GM21367 (cell line): ENCODE measurements at regions not wholly inside any gene's neighbourhood (a gene's known extent, or its start where the extent isn't known, plus 50 kb on each side); places are given as distances from the start of the nearest gene placed in this dataset.

Source experiments
- ATAC-seq: cut with Tn5 transposase; IDR thresholded peaks from one replicate; pipeline ENCODE4 v1.9.1; 2021; ENCODE audit not compliant: unreplicated experiment

DNA sequence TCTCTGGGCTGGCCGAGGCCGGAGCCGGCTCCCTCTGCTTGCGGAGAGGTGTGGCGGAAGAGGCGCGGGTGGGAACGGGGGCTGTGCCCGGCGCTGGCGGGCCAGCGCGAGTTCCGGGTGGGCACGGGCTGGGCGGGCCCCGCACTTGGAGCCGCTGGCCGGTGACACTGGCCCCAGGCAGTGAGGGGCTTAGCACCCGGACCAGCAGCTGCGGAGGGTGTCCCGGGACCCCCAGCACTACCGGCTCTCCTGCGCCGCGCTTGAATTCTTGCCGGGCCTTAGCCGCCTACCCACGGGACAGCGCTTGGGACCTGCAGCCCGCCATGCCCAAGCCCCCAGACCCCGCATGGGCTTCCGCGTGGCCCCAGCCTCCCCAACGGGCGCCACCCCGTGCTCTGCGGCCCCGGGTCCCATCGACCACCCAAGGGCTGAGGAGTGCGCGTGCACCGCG, 736.3 kb upstream of the ARRDC4 start:
- no peak for ATAC-seq

DNA sequence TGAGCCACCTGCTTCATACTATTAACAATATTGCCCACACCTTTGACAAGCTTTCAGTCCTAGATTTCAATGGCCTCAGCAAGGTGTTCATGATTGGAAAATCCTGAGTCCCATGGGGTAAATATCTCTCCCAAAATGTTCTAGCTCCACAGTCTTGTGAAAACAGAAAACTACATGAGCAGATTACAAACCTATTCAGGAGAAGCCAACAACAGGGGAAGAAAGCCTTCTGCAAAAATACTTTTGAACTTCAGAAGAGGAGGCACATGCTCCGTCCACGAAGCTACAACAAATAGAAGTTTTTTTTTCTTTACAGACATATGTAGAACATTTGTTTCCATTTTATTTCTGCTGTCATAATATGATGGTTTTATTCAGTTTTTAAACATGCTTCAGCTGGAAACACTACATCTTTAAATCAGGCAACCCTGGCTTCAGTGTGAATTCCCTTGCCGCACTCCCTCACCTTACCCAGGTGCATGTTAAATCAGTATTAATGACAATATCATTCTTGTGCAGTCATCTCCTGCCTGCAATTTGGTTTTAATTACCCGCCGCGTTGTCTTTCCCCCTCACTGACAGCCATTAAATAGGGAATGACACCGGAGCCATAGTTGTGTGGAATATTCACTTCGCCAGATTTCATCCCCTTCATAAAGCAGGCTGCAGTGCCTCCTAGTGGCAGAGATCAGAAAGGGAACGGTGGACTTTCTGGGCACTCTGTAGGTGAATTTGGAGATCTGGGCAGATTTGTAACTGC, 725.5 kb upstream of the ARRDC4 start:
- ATAC-seq = no peak

GRCh38 chr15:97235611-97235985, 724.9 kb upstream of the ARRDC4 start:
- ATAC-seq = no peak

DNA sequence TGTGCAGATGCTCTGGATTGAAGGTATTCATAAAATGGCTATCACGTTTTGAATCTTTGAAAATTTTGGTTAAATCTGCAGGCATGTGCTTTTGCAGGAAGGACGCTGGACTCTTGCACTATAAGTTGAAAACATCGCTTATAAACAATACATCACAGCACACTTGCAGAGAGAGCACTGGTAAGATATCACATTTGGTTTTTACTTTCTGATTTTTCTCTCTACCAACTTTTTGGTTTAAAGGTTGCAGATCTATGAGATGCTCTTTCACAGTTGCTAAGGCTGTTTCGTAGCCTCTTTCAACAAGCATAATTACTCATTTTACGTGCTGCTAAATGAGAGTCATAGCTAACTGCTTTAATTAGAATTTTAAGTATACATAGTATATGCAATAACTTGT, 724.4 kb upstream of the ARRDC4 start:
- ATAC-seq = no peak

GRCh38 chr15:97237160-97237559, 723.3 kb upstream of the ARRDC4 start:
- no peak for ATAC-seq

- no peak for ATAC-seq
Measured at GRCh38 chr15:97248376-97248775, 712.1 kb upstream of the ARRDC4 start.

GRCh38 chr15:97259943-97260342, 700.6 kb upstream of the ARRDC4 start:
- no peak for ATAC-seq

- ATAC-seq = no peak
Measured at GRCh38 chr15:97301166-97301565, 659.3 kb upstream of the ARRDC4 start.

DNA sequence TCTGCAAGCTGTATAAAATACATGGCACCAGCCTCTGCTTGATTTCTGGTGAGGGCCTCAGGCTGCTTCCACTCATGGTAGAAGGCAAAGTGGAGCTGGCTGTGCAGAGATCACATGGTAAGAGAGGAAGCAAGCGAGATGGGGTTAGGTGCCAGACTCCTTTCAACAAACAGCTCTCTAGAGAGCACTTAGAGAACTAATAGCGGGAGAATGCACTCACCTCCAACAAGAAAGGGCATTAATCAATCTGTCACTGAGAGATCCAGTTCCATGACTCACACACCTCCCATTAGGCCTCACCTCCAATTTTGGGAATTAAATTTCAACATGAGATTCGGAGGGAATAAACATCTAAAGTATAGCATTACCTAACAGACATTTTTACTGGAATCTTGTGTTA, 644.1 kb upstream of the ARRDC4 start:
- no peak for ATAC-seq

DNA sequence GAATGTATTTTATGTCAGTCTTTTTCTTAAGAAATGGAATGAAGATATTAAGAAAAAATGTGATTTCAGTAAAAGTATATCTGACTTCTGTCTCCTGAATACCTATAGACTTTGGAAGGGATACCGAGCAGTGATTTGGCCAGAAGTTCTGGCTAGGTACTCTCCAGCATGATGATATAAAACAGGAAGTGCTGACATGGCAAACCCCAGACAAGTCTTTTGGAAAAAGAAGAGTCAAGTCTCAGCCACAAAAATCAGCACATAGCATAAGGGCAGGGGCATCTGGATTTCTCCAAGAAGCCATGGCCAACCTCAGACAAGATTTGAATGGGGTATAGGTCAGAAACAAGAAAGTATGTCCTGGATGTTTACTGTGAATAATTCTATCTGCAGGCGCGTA, 643.3 kb upstream of the ARRDC4 start:
- ATAC-seq = no peak

- no peak for ATAC-seq
Measured at GRCh38 chr15:97319291-97319690, 641.2 kb upstream of the ARRDC4 start.

DNA sequence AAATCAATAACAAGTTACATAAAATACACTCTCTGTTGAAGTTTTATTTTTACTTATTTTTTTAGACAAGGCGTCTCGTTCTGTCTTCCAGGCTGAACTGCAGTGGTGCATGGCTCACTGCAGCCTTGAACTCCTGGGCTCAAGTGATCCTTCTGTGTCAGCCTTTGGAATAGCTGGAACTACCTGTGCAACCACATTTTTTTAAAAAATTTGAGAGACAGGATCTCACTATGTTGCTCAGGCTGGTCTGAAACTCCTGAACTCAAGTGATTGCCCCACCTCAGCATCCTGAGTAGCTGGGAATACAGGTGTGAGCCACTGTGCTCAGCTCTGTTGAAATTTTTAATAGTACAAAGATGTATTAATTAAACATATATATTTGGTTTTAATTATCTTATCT, 614.3 kb upstream of the ARRDC4 start:
- no peak for ATAC-seq

- no peak for ATAC-seq
Measured at GRCh38 chr15:97350813-97351212, 609.7 kb upstream of the ARRDC4 start.

DNA sequence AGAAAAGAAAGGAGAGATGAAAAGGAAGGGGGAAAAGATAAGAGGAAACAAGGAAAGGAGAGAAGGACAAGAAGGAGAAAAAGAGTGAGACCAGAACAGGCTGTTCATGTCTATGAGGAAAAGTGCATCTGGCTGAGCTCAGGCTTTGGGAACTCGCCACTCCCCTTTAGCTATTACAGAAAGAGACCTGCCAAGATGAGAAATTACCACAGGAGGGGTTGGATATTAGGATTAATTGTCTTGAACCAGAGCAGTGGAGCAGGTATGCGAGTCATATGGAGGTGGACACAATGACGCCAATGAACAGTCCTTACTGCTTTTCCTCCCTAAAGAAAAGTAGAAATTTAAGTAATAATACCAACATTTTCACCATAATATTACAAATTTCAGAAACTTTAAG, 577.0 kb upstream of the ARRDC4 start:
- no peak for ATAC-seq

- no peak for ATAC-seq
Measured at GRCh38 chr15:97386940-97387339, 573.6 kb upstream of the ARRDC4 start.

- ATAC-seq = no peak
Measured at GRCh38 chr15:97401195-97401594, 559.3 kb upstream of the ARRDC4 start.

DNA sequence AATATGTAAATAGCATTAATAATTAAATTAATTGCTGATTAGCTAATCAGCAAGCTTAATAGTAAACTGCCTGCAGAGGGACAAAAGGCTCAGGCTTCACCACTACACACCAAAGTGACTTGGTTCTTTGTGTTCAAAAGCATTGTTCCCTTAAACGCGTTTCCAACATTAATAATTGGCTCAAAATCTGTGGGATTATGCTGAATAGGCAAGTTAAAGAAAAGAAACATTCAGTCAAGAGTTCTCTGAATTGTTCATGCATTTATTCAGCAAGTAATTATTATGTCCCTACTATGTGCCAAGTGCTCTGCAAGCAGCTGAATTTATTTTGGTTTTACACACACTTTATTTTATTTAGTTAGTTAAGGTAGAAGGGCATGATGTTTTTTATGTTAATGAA, 558.5 kb upstream of the ARRDC4 start:
- ATAC-seq = no peak

DNA sequence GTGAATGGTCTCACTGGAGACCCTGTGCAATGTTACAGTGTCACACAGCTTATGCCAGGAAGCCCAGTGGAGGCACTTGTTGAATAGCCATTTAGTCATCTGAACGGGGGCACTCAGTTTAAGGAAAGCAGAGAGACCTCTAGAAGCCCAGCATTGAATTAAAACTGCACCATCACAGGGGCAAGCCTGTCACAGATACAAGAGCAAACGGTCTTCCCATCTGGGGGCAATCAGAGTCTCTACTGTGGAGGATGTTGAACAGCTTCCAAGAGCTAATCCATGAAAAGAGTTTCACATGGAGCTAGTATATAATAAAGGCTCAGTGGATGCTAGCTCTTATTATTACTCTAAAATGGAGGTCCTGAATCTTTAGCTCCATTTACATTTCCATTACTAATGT, 553.7 kb upstream of the ARRDC4 start:
- ATAC-seq = no peak

GRCh38 chr15:97410897-97411575, 549.5 kb upstream of the ARRDC4 start:
- ATAC-seq = no peak

DNA sequence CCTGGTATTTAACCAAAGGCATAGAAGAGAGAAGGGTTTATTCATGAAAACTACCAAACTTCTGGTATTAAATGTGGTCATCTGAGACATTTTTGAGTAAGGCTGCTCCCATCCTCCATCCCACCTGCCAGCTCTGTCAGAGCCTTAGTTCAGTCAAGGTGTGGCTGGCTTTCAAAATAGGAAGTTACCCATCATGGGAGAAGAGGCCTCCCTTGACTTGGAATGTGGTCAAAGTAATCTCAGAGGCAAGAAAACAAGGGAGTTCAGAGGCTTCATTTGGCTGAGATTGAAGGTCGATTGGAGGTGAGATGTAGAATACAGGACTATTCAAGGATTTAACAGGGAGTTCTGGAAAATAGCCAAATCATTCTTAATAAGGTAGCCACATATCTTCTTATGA, 540.4 kb upstream of the ARRDC4 start:
- no peak for ATAC-seq

DNA sequence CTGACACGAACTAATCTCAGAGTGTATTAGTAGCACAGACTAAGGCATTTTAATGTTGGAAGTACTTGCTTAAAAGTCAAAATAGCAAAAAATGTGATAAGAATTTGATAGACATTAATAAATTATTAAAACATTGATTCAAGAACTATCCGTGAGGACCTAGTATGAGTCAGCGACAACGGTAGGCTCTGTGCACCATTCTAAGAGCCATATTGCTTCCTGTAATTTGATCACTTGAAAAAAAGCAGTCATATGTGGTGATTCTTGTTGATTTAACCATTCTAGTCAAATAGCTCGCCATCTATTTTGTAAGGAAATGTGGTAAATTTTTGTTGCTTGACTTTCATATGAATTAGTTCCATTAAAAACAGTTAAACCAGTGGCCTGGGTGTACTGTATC, 534.9 kb upstream of the ARRDC4 start:
- ATAC-seq = no peak

DNA sequence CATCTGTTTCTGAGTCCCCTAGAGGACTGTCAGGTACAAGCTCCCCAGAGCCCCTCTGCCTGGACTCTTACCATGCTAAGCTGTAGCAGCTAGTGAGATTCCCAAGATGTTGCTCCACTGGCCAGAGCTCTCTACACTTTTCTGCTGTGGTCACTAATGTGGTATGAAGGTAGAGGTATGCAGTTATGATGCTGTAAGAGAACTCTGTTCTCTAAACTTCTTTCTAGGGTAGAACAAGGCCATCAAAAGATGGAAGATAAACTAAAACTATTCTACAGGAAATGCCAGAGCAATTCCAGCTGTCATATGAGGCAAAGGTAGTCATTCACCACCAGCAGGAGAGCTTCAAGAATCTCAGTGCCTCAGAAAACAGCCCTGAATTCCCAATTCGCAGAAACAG, 517.4 kb upstream of the ARRDC4 start:
- ATAC-seq = no peak

DNA sequence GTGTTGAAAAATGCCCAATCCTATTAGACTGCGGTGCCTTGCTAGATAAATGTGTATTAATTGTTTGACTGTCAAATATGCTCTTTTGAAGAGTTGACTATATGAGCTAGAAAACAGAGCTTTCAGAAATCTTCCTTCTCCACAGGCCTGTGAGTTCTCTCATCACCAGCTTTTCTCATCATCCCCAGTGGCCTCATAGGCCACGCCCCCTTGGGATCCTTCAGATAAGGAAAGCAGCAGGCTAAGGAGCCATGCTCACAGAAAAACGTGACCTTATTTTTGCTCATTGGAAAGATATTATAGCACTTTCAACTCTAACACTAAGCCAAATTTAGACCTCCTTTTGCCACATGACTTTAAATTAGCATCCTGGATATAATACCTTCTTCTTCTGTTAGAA, 514.4 kb upstream of the ARRDC4 start:
- ATAC-seq = no peak
